ENCODE measurements at regions not wholly inside any gene's neighbourhood (a gene's known extent, or its start where the extent isn't known, plus 50 kb on each side); places are given as distances from the start of the nearest gene placed in this dataset.

DNA sequence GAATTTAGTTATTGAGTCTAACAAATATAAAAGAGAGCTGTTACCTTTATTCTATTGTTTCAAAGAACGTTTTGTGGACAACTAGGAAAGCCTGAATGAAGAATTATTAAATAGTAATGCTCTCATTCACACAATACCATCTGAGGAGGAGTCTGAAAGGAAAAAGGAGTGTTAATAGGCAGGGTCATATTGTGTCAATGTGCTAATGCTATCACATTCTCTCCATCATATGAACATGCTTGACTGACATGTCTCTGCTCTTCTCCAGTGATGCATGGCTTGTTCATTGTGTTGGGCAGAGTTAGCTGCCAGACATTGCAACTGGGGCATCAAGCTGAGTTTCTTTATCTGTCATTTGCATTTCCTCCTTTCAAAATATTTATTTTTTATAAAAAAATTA is 1578.0 kb downstream of the MAT2B start:
- TF ChIP-seq, protein P1, sequence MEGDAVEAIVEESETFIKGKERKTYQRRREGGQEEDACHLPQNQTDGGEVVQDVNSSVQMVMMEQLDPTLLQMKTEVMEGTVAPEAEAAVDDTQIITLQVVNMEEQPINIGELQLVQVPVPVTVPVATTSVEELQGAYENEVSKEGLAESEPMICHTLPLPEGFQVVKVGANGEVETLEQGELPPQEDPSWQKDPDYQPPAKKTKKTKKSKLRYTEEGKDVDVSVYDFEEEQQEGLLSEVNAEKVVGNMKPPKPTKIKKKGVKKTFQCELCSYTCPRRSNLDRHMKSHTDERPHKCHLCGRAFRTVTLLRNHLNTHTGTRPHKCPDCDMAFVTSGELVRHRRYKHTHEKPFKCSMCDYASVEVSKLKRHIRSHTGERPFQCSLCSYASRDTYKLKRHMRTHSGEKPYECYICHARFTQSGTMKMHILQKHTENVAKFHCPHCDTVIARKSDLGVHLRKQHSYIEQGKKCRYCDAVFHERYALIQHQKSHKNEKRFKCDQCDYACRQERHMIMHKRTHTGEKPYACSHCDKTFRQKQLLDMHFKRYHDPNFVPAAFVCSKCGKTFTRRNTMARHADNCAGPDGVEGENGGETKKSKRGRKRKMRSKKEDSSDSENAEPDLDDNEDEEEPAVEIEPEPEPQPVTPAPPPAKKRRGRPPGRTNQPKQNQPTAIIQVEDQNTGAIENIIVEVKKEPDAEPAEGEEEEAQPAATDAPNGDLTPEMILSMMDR (IDR thresholded peaks at IDR 0.05 in 8 of 11, conservative IDR thresholded peaks at IDR 0.05 in 3 of 11), result no peak
- TF ChIP-seq POLR2AphosphoS5 (IDR thresholded peaks at IDR 0.05) (no peak), POLR2A (IDR thresholded peaks at IDR 0.05) (no peak)
